ENCODE measurements at regions not wholly inside any gene's neighbourhood (a gene's known extent, or its start where the extent isn't known, plus 50 kb on each side); places are given as distances from the start of the nearest gene placed in this dataset.

- TF ChIP-seq TEAD4 (IDR thresholded peaks at IDR 0.05; ENCODE audit: low read depth, low read length), result no peak
Measured at GRCh38 chr21:41600961-41601572, 93.1 kb upstream of the TMPRSS2 start (continued).

Measured in H1 (cell line).